ENCODE measurements at regions not wholly inside any gene's neighbourhood (a gene's known extent, or its start where the extent isn't known, plus 50 kb on each side); places are given as distances from the start of the nearest gene placed in this dataset.

DNA sequence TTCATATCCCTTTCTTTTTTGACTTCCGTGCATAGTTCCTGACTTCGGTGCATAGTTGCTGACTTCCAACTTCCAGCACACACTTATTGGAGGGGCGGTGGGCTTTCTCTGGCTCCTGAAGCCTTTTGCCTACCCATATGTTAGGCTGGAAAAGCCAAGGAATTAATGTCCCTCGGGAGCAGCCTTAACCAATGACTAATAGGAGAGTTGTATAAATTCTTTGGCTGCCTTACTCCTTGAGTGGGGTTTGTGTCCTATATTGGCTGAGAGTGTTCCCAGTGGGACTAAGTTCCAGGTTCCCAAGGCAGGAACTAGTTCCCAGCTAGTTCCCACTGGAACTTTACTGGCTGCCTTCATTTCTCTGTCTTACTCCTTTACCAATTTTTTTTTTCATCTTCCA, 105.7 kb downstream of the ZNF326 start:
- ChIA-PET CTCF (ENCODE audit: low intra/inter-chr PET ratio, low total read pairs) (no interaction called here), POLR2A (no interaction called here)
- H3K9me3 ChIP-seq (ENCODE audit: low read length) = peaks cover 3% of the 10 kb centered on the region
- no peak overlapping the region for H3K9ac ChIP-seq (ENCODE audit: insufficient read depth, low read depth, low read length)
- no peak overlapping the region for H3K27ac ChIP-seq (ENCODE audit: extremely low read length, insufficient read depth, low read length)
- in situ Hi-C loops (cut with HindIII; ENCODE audit: extremely low pct_ligation_motif_present, low pct_unique_long_range_greater_than_20kb) = loop anchor here (25.0 kb wide), 1 partner anchor 1062 kb away; no protein-coding TSS in a partner anchor
- TF ChIP-seq EED (CRISPR knock-in tag; IDR thresholded peaks at IDR 0.05) (no peak), ZNF292 (CRISPR knock-in tag; IDR thresholded peaks at IDR 0.05; ENCODE audit: borderline replicate concordance, low read depth) (no peak), ZNF230 (CRISPR knock-in tag; IDR thresholded peaks at IDR 0.05) (no peak), MYNN (CRISPR knock-in tag; IDR thresholded peaks at IDR 0.05; ENCODE audit: low read depth) (no peak), ONECUT2 (CRISPR knock-in tag; IDR thresholded peaks at IDR 0.05) (no peak), ZNF749 (CRISPR knock-in tag; IDR thresholded peaks at IDR 0.05; ENCODE audit: borderline replicate concordance) (no peak), SUZ12 (IDR thresholded peaks at IDR 0.05; ENCODE audit: low read depth, low read length) (no peak), ZNF331 (CRISPR knock-in tag; IDR thresholded peaks at IDR 0.05) (no peak), ZNF530 (CRISPR knock-in tag; IDR thresholded peaks at IDR 0.05; ENCODE audit: low read depth) (no peak)
- TF ChIP-seq, protein P1, sequence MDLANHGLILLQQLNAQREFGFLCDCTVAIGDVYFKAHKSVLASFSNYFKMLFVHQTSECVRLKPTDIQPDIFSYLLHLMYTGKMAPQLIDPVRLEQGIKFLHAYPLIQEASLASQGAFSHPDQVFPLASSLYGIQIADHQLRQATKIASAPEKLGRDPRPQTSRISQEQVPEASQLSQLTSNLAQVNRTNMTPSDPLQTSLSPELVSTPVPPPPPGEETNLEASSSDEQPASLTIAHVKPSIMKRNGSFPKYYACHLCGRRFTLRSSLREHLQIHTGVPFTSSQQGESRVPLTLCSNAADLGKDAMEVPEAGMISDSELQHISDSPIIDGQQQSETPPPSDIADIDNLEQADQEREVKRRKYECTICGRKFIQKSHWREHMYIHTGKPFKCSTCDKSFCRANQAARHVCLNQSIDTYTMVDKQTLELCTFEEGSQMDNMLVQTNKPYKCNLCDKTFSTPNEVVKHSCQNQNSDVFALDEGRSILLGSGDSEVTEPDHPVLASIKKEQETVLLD (CRISPR knock-in tag; IDR thresholded peaks at IDR 0.05; ENCODE audit: low read depth) = no peak
- TF ChIP-seq, protein P2, sequence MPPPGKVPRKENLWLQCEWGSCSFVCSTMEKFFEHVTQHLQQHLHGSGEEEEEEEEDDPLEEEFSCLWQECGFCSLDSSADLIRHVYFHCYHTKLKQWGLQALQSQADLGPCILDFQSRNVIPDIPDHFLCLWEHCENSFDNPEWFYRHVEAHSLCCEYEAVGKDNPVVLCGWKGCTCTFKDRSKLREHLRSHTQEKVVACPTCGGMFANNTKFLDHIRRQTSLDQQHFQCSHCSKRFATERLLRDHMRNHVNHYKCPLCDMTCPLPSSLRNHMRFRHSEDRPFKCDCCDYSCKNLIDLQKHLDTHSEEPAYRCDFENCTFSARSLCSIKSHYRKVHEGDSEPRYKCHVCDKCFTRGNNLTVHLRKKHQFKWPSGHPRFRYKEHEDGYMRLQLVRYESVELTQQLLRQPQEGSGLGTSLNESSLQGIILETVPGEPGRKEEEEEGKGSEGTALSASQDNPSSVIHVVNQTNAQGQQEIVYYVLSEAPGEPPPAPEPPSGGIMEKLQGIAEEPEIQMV (CRISPR knock-in tag; IDR thresholded peaks at IDR 0.05; ENCODE audit: low read depth) = no peak
- TF ChIP-seq, protein P3, sequence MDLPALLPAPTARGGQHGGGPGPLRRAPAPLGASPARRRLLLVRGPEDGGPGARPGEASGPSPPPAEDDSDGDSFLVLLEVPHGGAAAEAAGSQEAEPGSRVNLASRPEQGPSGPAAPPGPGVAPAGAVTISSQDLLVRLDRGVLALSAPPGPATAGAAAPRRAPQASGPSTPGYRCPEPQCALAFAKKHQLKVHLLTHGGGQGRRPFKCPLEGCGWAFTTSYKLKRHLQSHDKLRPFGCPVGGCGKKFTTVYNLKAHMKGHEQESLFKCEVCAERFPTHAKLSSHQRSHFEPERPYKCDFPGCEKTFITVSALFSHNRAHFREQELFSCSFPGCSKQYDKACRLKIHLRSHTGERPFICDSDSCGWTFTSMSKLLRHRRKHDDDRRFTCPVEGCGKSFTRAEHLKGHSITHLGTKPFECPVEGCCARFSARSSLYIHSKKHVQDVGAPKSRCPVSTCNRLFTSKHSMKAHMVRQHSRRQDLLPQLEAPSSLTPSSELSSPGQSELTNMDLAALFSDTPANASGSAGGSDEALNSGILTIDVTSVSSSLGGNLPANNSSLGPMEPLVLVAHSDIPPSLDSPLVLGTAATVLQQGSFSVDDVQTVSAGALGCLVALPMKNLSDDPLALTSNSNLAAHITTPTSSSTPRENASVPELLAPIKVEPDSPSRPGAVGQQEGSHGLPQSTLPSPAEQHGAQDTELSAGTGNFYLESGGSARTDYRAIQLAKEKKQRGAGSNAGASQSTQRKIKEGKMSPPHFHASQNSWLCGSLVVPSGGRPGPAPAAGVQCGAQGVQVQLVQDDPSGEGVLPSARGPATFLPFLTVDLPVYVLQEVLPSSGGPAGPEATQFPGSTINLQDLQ (CRISPR knock-in tag; IDR thresholded peaks at IDR 0.05) = no peak
- TF ChIP-seq, protein P4, sequence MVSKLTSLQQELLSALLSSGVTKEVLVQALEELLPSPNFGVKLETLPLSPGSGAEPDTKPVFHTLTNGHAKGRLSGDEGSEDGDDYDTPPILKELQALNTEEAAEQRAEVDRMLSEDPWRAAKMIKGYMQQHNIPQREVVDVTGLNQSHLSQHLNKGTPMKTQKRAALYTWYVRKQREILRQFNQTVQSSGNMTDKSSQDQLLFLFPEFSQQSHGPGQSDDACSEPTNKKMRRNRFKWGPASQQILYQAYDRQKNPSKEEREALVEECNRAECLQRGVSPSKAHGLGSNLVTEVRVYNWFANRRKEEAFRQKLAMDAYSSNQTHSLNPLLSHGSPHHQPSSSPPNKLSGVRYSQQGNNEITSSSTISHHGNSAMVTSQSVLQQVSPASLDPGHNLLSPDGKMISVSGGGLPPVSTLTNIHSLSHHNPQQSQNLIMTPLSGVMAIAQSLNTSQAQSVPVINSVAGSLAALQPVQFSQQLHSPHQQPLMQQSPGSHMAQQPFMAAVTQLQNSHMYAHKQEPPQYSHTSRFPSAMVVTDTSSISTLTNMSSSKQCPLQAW (CRISPR knock-in tag; IDR thresholded peaks at IDR 0.05) = no peak
- TF ChIP-seq, protein P5, sequence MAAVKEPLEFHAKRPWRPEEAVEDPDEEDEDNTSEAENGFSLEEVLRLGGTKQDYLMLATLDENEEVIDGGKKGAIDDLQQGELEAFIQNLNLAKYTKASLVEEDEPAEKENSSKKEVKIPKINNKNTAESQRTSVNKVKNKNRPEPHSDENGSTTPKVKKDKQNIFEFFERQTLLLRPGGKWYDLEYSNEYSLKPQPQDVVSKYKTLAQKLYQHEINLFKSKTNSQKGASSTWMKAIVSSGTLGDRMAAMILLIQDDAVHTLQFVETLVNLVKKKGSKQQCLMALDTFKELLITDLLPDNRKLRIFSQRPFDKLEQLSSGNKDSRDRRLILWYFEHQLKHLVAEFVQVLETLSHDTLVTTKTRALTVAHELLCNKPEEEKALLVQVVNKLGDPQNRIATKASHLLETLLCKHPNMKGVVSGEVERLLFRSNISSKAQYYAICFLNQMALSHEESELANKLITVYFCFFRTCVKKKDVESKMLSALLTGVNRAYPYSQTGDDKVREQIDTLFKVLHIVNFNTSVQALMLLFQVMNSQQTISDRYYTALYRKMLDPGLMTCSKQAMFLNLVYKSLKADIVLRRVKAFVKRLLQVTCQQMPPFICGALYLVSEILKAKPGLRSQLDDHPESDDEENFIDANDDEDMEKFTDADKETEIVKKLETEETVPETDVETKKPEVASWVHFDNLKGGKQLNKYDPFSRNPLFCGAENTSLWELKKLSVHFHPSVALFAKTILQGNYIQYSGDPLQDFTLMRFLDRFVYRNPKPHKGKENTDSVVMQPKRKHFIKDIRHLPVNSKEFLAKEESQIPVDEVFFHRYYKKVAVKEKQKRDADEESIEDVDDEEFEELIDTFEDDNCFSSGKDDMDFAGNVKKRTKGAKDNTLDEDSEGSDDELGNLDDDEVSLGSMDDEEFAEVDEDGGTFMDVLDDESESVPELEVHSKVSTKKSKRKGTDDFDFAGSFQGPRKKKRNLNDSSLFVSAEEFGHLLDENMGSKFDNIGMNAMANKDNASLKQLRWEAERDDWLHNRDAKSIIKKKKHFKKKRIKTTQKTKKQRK (IDR thresholded peaks at IDR 0.05; ENCODE audit: low read length) = no peak
- H3K4me3 ChIP-seq (replicated peaks in 1 of 3; ENCODE audit: insufficient read depth in 1 of 3, low read depth in 2 of 3, low read length in 3 of 3) = no peak overlapping the region
- intact Hi-C loops (cut with micrococcal nuclease; ENCODE audit: unreplicated experiment) = no loop called here
- DNase-seq (ENCODE audit: low spot score) = no peak
- WGBS (ENCODE audit: low lambda C conversion rate) = 13% methylated on average over 4 of the region's 4 CpGs
- no TSS peak for BruUV-seq (replicated peaks)
- no peaks in the 10 kb centered on the region for H3K36me3 ChIP-seq (replicated peaks in 1 of 2; ENCODE audit: control insufficient read depth in 1 of 2, insufficient read depth in 2 of 2, low read length in 2 of 2)
- H3K79me2 ChIP-seq (ENCODE audit: insufficient read depth, low read length) = no peaks in the 10 kb centered on the region
- no peak for ATAC-seq
- peaks cover 0 to 6% of the 10 kb centered on the region in 2 experiments; a peak in 4 of 5 replicates for H3K27me3 ChIP-seq (ENCODE audit: control insufficient read depth in 1 of 2, insufficient read depth in 2 of 2, low read length in 2 of 2)
- no peak overlapping the region for H2AFZ ChIP-seq (ENCODE audit: low read length)
- no peaks in the 10 kb centered on the region for H4K20me1 ChIP-seq (ENCODE audit: insufficient read depth, low read length)
- H3K4me2 ChIP-seq (ENCODE audit: low read depth, low read length) = no peak overlapping the region
- no peak for FAIRE-seq
- no peaks in the 10 kb centered on the region for H3K4me1 ChIP-seq (ENCODE audit: insufficient read depth, low read length)

All from HepG2 (cell line).